GM10266 (cell line): ENCODE measurements at regions not wholly inside any gene's neighbourhood (a gene's known extent, or its start where the extent isn't known, plus 50 kb on each side); places are given as distances from the start of the nearest gene placed in this dataset.

Experiments used
- DNase-seq: peaks from one replicate; pipeline ENCODE4 v3.0.0; 2012; ENCODE audit errors: extremely low spot score
- CTCF ChIP-seq: IDR thresholded peaks from 2 replicates; pipeline ENCODE4 v1.5.1; 2012; ENCODE audit warnings: mild to moderate bottlenecking, low read depth; ENCODE audit not compliant: control insufficient read depth, insufficient read depth; ENCODE audit errors: missing control alignments

DNA sequence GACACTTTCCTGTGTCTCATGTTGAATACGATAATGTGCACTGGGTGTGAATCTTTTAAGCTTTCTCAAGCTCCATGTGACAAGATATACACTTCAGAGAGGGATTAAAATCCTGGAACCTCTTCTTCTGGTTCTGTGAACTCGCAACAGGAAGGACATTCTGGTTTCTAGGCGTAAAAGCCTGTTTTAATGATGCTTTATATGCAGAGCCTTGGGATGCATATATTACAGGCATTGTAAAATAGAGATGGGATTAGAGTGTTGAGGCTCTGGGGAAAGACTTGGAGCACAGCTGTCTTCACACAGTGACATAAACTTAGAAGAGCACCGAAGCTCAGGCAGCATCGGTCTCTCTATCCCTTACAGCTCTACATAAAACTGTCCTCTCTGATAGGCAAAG is 107.7 kb upstream of the SV2C start:
- TF ChIP-seq CTCF, result no peak
- DNase-seq, result no peak

DNA sequence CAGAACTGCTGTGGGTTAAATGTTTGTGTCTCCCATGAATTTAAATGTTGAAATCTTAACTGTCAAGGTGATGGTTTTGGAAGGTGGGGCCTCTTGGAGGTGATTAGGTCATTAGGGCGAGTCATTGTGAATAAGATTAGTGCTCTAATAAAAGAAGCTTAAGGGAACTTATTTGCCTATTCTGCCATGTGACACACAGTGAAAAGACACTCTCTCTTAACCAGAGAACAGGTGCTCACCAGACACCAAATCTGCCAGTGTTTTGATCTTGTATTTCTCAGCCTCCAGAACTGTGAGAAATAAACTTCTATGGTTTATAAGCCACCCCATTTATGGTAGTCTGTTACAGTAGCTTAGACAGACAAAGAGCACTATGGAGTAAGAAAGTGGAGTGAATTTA is 117.9 kb upstream of the SV2C start:
- TF ChIP-seq CTCF, result no peak
- no peak for DNase-seq

DNA sequence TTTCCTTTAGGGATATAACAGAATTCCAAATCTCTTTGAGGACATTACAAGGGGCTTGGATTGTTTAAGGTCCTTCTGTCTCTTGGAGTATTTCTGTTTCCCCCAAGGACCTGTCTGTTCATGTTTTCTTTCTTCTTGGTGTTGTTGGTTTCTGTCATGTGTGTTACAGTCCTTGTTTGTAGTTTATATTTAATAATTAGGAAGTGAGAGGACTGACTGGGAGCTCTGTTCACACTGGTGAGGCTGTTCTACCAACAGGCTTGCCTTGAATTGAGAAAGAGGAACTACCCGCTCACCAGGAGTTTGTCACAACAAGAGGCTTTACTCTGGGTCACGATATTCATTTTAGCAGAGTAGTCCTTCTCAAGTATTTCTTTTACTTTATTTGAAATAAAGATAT is 119.2 kb upstream of the SV2C start:
- DNase-seq, result peak; percentile 13

GRCh38 chr5:75963554-75963953 is 119.6 kb upstream of the SV2C start:
- no peak for DNase-seq
- no peak for TF ChIP-seq CTCF

More for the DNA sequence above, 119.2 kb upstream of the SV2C start:
- no peak for TF ChIP-seq CTCF

DNA sequence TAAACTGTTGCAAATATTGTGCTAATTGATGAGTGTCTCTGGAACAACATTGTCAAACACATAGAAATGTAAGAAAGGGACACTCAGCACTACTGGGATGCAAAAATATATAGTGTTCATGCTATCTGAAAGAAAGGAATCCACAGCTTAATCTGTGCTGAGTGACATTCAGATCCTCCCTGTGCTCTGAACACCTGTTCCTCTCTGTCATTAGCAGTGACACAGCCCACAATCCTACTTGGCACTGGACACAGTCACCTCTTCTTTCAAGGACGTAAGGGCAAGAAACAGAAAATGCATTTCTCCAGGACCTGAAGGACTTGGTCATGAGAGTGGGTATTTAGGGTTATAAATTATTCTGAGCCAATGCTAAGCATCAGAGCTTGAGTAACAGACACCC is 121.4 kb upstream of the SV2C start:
- DNase-seq, result no peak
- TF ChIP-seq CTCF, result no peak

DNA sequence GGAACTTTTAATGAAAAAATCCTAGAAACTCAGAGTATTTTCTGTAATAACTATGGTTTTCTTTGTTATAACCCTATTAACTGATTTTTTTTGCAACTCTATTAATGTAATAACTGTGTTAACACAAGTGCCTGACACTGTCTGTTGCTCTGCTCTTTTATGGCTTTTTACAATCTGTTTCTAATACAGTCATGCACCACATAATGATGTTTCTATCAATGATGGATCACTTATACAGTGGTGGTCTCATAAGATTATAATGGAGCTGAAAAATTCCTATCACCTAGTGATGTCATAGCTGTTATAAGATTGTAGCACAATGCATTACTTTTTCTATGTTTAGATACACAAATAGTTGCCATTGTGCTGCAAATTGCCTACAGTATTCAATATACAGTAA is 123.1 kb upstream of the SV2C start:
- TF ChIP-seq CTCF, result no peak
- no peak for DNase-seq

DNA sequence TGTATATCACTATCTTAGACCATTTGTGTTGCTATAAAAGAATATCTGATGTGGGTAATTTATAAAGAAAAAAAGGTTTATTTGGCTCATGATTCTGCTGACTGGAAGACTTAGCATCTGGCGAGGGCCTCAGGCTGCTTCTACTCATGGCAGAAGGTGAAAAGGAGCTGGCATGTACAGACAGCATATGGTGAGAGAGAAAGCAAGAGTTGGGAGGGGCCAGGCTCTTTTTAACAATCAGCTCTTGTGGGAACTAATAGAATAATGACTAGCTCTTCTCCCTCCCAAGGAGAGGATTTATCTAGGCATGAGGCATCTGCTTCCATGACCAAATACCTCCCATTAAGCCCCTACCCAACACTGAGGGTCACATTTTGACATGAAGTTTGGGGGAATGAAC is 130.2 kb upstream of the SV2C start:
- no peak for TF ChIP-seq CTCF
- no peak for DNase-seq
